AG09319 (cell line): ENCODE measurements at regions not wholly inside any gene's neighbourhood (a gene's known extent, or its start where the extent isn't known, plus 50 kb on each side); places are given as distances from the start of the nearest gene placed in this dataset.
"Not testable (repeated sequence)": the region's sequence is repeated elsewhere in the genome, so short reads cannot be mapped to it uniquely, and the experiment has no call there.

Experiments used
- DNase-seq: peaks from one replicate; pipeline ENCODE4 v3.0.0-alpha.2; 2010; ENCODE audit warnings: low read depth; ENCODE audit errors: extremely low read depth
- CTCF ChIP-seq: IDR thresholded peaks from 2 replicates; pipeline ENCODE4 v1.5.1; 2011; ENCODE audit warnings: low read depth, mild to moderate bottlenecking, inconsistent platforms, low read length, moderate library complexity

- DNase-seq = no peak
- TF ChIP-seq CTCF = no peak
These were observed 184.4 kb upstream of the PKN2 start for GRCh38 chr1:88499671-88500070.

- no peak for DNase-seq
- TF ChIP-seq CTCF = no peak
These were observed 181.2 kb upstream of the PKN2 start for GRCh38 chr1:88502886-88503285.

GRCh38 chr1:88503646-88504045 is 180.4 kb upstream of the PKN2 start:
- TF ChIP-seq CTCF = no peak
- DNase-seq = no peak

- no peak for DNase-seq
- no peak for TF ChIP-seq CTCF
These were observed 179.5 kb upstream of the PKN2 start for GRCh38 chr1:88504601-88505000.

- no peak for DNase-seq
These were observed 174.7 kb upstream of the PKN2 start for GRCh38 chr1:88509379-88509778.

GRCh38 chr1:88514544-88515060 is 169.5 kb upstream of the PKN2 start:
- DNase-seq = no peak
- no peak for TF ChIP-seq CTCF

More at GRCh38 chr1:88509379-88509778, 174.7 kb upstream of the PKN2 start:
- no peak for TF ChIP-seq CTCF

GRCh38 chr1:88517499-88517898 is 166.6 kb upstream of the PKN2 start:
- DNase-seq = not testable (repeated sequence)

GRCh38 chr1:88519156-88519555 is 164.9 kb upstream of the PKN2 start:
- DNase-seq = no peak
- TF ChIP-seq CTCF = no peak
